OCI-LY1 (cell line): ENCODE measurements at regions not wholly inside any gene's neighbourhood (a gene's known extent, or its start where the extent isn't known, plus 50 kb on each side); places are given as distances from the start of the nearest gene placed in this dataset.

ENCODE experiments used
- H2AFZ ChIP-seq: fragments of 200-600 bp; sonication (generic), shearing (Covaris generic); 2 replicates; pipeline ENCODE4 v1.6.0; 2014; ENCODE audit warnings: antibody characterized with exemption, mild to moderate bottlenecking, low read length
- H3F3A ChIP-seq: fragments of 200-600 bp; sonication (generic), shearing (Covaris generic); 2 replicates; pipeline ENCODE4 v1.6.0; 2014; ENCODE audit warnings: mild to moderate bottlenecking, antibody characterized with exemption, low read length, moderate library complexity; ENCODE audit not compliant: insufficient read depth
- H3K27ac ChIP-seq: fragments of 200-600 bp; sonication (generic); 2 replicates; pipeline ENCODE4 v1.5.1; 2014; ENCODE audit warnings: low read length, mixed run types, mild to moderate bottlenecking, low read depth; ENCODE audit not compliant: poor library complexity, severe bottlenecking
- H3K27me3 ChIP-seq: fragments of 200-600 bp; sonication (generic); 2 replicates; pipeline ENCODE4 v1.6.0; 2014; ENCODE audit warnings: antibody characterized with exemption, mild to moderate bottlenecking, low read length, moderate library complexity; ENCODE audit not compliant: insufficient read depth
- H3K36me3 ChIP-seq: fragments of 200-600 bp; sonication (generic); 2 replicates; pipeline ENCODE4 v1.6.1; 2014; ENCODE audit warnings: mild to moderate bottlenecking, antibody characterized with exemption, low read length, moderate library complexity, mixed read lengths; ENCODE audit not compliant: insufficient read depth
- H3K4me1 ChIP-seq: fragments of 200-600 bp; sonication (generic); 2 replicates; pipeline ENCODE4 v1.5.1; 2014; ENCODE audit warnings: mild to moderate bottlenecking, low read length, moderate library complexity; ENCODE audit not compliant: insufficient read depth, severe bottlenecking
- H3K4me2 ChIP-seq: fragments of 200-600 bp; sonication (generic), shearing (Covaris generic); 2 replicates; pipeline ENCODE4 v1.6.1; 2014; ENCODE audit warnings: low read length
- H3K4me3 ChIP-seq: fragments of 200-600 bp; sonication (generic); 2 replicates; pipeline ENCODE4 v1.5.1; 2014; ENCODE audit warnings: low read length, low read depth, mild to moderate bottlenecking, mixed read lengths; ENCODE audit not compliant: poor library complexity, severe bottlenecking
- H3K79me2 ChIP-seq: fragments of 200-600 bp; shearing (Covaris generic); 2 replicates; pipeline ENCODE4 v1.6.1; 2016; ENCODE audit warnings: mixed run types, low read length, mixed read lengths; ENCODE audit not compliant: insufficient read depth
- H3K9ac ChIP-seq: fragments of 200-600 bp; sonication (generic), shearing (Covaris generic); 2 replicates; pipeline ENCODE4 v1.6.1; 2014; ENCODE audit warnings: mild to moderate bottlenecking, low read length, mixed read lengths
- H3K9me2 ChIP-seq: fragments of 200-600 bp; sonication (generic), shearing (Covaris generic); 2 replicates; pipeline ENCODE4 v1.6.1; 2014; ENCODE audit warnings: low read depth, mild to moderate bottlenecking, low read length, mixed read lengths
- H3K9me3 ChIP-seq: fragments of 200-600 bp; shearing (Covaris generic); 2 replicates; pipeline ENCODE4 v1.6.1; 2014; ENCODE audit warnings: low read length, mixed read lengths
- H4K20me1 ChIP-seq: fragments of 200-600 bp; sonication (generic), shearing (Covaris generic); 2 replicates; pipeline ENCODE4 v1.6.0; 2016; ENCODE audit warnings: mild to moderate bottlenecking, low read length; ENCODE audit not compliant: insufficient read depth
- EZH2 ChIP-seq: fragments of 200-600 bp; sonication (generic), shearing (Covaris generic); IDR thresholded peaks from 2 replicates; pipeline ENCODE4 v1.8.0; 2017; ENCODE audit warnings: borderline replicate concordance, mixed run types, mild to moderate bottlenecking, antibody characterized with exemption, low read length, moderate library complexity, mixed read lengths
- TF ChIP-seq, protein P1 (sequence below): fragments of 200-600 bp; sonication (generic), shearing (Covaris generic); IDR thresholded peaks from 2 replicates; pipeline ENCODE4 v1.5.1; 2017; ENCODE audit warnings: mild to moderate bottlenecking, antibody characterized with exemption, low read length, moderate library complexity, mixed read lengths

- no peak overlapping the region for H3K9ac ChIP-seq
- no peak overlapping the region for H2AFZ ChIP-seq
- no peak for TF ChIP-seq EZH2
- TF ChIP-seq, protein P1, sequence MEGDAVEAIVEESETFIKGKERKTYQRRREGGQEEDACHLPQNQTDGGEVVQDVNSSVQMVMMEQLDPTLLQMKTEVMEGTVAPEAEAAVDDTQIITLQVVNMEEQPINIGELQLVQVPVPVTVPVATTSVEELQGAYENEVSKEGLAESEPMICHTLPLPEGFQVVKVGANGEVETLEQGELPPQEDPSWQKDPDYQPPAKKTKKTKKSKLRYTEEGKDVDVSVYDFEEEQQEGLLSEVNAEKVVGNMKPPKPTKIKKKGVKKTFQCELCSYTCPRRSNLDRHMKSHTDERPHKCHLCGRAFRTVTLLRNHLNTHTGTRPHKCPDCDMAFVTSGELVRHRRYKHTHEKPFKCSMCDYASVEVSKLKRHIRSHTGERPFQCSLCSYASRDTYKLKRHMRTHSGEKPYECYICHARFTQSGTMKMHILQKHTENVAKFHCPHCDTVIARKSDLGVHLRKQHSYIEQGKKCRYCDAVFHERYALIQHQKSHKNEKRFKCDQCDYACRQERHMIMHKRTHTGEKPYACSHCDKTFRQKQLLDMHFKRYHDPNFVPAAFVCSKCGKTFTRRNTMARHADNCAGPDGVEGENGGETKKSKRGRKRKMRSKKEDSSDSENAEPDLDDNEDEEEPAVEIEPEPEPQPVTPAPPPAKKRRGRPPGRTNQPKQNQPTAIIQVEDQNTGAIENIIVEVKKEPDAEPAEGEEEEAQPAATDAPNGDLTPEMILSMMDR: no peak; the same call in 1 of the 2 replicates
- no peaks in the 10 kb centered on the region for H3K9me3 ChIP-seq
- no peaks in the 10 kb centered on the region for H3K36me3 ChIP-seq
- H3K4me3 ChIP-seq: no peak overlapping the region
- H3K4me2 ChIP-seq: no peak overlapping the region
- H3F3A ChIP-seq: no peaks in the 10 kb centered on the region
- no peaks in the 10 kb centered on the region for H3K79me2 ChIP-seq
- H3K27ac ChIP-seq: no peak overlapping the region
- H3K4me1 ChIP-seq: no peaks in the 10 kb centered on the region
- H4K20me1 ChIP-seq: no peaks in the 10 kb centered on the region
- H3K27me3 ChIP-seq: no peaks in the 10 kb centered on the region
- no peaks in the 10 kb centered on the region for H3K9me2 ChIP-seq
Observed at GRCh38 chr2:7809640-7810039, 872.2 kb upstream of the ID2 start.

- H3K27me3 ChIP-seq: no peaks in the 10 kb centered on the region
- no peaks in the 10 kb centered on the region for H3K79me2 ChIP-seq
- no peaks in the 10 kb centered on the region for H3K36me3 ChIP-seq
- H3K9me2 ChIP-seq: no peaks in the 10 kb centered on the region
- H3K9ac ChIP-seq: no peak overlapping the region
- no peaks in the 10 kb centered on the region for H3K4me1 ChIP-seq
- H3K4me3 ChIP-seq: no peak overlapping the region
- H3F3A ChIP-seq: no peaks in the 10 kb centered on the region
- TF ChIP-seq, protein P1: no peak
- no peak for TF ChIP-seq EZH2
- H4K20me1 ChIP-seq: no peaks in the 10 kb centered on the region
- no peak overlapping the region for H3K4me2 ChIP-seq
- no peaks in the 10 kb centered on the region for H3K9me3 ChIP-seq
- H3K27ac ChIP-seq: no peak overlapping the region
- H2AFZ ChIP-seq: no peak overlapping the region
Observed at GRCh38 chr2:7811073-7811472, 870.8 kb upstream of the ID2 start.

GRCh38 chr2:7812231-7812995, 869.4 kb upstream of the ID2 start:
- Histone ChIP-seq H3K27me3 (no peaks in the 10 kb centered on the region), H2AFZ (no peak overlapping the region), H3K79me2 (no peaks in the 10 kb centered on the region), H3K9me3 (no peaks in the 10 kb centered on the region), H3K4me1 (no peaks in the 10 kb centered on the region), H3K4me3 (no peak overlapping the region), H3K9ac (no peak overlapping the region), H3K36me3 (no peaks in the 10 kb centered on the region), H4K20me1 (no peaks in the 10 kb centered on the region), H3K4me2 (no peak overlapping the region), H3F3A (no peaks in the 10 kb centered on the region), H3K27ac (no peak overlapping the region), H3K9me2 (no peaks in the 10 kb centered on the region)
- TF ChIP-seq EZH2: no peak
- TF ChIP-seq, protein P1: no peak
